GM12872 (cell line): ENCODE measurements at regions not wholly inside any gene's neighbourhood (a gene's known extent, or its start where the extent isn't known, plus 50 kb on each side); places are given as distances from the start of the nearest gene placed in this dataset.

ENCODE experiments used
- TF ChIP-seq, protein P1 (sequence below): IDR thresholded peaks from 3 replicates; pipeline ENCODE4 v1.5.1; 2011; ENCODE audit warnings: low read depth, mild to moderate bottlenecking, low read length, moderate library complexity; ENCODE audit not compliant: insufficient read depth

DNA sequence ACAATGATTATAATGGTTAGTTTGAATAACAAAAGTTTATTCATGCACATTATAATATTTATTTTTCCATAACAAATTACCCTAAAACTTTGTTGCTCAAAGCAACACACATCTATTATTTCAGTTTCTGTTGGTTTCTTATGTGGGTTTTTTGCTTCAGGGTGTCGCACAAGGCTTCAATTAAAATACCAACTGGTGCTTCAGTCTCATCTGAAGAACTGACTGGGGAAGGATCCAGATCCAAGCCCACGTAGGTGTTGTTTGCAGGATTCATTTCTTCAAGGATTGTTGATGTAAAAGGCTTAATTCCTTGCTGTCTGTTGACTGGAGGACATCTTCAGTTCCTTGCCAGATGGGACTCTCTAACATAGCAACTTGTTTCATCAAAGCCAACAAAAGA is 747.2 kb upstream of the PCDH20 start:
- TF ChIP-seq, protein P1, sequence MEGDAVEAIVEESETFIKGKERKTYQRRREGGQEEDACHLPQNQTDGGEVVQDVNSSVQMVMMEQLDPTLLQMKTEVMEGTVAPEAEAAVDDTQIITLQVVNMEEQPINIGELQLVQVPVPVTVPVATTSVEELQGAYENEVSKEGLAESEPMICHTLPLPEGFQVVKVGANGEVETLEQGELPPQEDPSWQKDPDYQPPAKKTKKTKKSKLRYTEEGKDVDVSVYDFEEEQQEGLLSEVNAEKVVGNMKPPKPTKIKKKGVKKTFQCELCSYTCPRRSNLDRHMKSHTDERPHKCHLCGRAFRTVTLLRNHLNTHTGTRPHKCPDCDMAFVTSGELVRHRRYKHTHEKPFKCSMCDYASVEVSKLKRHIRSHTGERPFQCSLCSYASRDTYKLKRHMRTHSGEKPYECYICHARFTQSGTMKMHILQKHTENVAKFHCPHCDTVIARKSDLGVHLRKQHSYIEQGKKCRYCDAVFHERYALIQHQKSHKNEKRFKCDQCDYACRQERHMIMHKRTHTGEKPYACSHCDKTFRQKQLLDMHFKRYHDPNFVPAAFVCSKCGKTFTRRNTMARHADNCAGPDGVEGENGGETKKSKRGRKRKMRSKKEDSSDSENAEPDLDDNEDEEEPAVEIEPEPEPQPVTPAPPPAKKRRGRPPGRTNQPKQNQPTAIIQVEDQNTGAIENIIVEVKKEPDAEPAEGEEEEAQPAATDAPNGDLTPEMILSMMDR: no peak

DNA sequence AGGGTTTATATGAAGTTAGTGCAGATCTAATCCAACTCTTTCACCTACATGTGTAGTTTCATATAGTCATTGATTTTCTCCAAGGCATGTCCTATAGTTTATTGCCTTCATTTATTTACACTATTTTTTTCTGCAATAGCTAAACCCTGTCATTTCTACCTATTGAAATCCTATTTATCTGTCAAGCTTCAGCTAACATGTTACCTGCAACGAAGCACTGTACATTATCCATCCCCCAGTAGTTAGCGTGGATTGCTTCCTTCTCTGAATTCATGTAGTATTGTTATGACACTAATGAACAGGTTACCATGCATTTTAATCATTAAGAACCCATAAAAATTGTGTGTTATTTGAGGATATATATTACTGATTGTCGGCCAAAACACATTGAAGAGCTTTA is 742.9 kb upstream of the PCDH20 start:
- TF ChIP-seq, protein P1: no peak

DNA sequence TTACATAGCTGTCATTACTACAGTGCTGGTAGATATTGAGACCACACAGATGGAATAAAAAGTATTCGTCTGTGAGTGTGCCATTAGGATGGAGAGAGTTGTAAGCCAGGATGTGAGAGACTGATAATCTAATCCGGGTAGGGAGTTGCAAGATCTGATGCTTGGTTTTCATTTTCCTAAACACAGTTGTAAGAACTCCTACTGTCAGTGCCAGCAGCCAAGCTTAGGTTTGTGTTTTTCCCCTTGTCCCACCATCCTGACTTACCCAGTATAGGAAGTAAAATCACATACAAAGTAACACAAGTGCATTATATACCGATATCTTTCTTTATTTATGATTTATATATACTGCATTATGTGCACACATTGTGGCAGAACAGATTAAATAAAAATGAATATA is 726.4 kb upstream of the PCDH20 start:
- TF ChIP-seq, protein P1: no peak

DNA sequence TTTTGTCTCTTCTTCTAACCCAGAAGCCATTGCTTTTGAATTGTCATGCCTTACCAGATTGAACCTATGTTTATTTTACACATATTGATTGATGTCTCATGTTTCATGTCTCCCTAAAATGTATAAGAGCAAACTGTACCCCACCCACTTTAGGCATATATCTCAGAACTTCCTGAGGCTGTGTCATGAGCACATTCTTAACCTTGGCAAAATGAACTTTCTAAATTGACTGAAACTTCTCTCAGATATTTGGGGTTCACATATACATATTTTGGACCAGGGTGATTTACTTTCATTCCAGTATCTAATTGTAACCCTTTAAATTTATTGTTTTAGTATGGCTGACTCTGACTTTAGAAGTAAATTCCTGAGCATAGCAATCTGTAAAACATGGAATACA is 723.9 kb upstream of the PCDH20 start:
- TF ChIP-seq, protein P1: no peak

DNA sequence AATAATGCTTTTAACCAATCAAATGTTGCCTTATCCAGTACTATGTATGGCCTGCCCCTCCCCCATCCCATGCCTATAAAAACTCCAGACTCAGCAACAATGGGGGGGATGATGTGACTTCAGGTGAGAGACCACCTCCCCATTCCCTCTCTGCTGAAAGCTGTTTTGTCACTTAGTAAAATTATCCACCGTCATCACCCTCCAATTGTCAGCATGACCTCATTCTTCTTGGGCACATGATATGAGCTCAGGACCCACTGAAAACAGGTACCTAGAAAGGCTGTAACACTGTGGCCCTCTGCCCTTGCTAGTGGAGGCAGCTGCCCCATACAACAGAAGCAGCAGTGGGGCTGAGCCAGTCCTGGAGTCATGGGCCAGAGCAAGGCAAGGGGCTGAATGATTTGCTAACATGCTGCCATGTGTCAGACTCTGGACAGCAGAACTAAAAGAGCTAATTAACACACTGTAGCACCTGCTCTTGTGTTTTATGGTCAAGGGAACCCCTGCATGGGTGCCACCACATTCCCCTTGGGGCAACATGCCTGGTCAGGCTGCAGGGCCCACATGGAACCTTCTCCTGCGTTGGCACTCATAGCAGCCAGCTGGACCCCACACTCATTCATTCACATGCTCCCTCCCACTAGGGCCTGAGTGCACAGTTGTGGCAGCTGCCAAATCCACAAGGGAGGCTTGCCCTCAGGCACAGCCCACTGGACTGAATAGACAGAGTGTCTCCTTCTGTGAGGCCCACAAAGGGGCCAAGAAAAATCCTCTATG is 722.2 kb upstream of the PCDH20 start:
- TF ChIP-seq, protein P1: no peak

DNA sequence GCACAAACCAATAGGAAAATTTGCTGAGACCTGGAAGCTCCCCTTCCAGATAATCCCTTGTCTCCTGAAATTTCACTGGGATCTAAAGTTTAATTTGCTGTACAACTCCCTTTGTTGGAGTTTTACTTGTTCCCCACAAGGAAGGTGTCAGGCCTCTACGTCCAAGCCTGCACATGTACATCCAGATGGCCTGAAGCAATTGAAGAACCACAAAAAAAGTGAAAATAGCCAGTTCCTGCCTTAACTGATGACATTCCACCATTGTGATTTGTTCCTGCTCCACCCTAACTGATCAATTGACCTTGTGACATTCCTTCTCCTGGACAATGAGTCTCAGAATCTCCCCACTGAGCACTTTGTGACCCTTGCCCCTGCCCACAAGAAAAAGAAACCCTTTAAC is 716.0 kb upstream of the PCDH20 start:
- TF ChIP-seq, protein P1: no peak

DNA sequence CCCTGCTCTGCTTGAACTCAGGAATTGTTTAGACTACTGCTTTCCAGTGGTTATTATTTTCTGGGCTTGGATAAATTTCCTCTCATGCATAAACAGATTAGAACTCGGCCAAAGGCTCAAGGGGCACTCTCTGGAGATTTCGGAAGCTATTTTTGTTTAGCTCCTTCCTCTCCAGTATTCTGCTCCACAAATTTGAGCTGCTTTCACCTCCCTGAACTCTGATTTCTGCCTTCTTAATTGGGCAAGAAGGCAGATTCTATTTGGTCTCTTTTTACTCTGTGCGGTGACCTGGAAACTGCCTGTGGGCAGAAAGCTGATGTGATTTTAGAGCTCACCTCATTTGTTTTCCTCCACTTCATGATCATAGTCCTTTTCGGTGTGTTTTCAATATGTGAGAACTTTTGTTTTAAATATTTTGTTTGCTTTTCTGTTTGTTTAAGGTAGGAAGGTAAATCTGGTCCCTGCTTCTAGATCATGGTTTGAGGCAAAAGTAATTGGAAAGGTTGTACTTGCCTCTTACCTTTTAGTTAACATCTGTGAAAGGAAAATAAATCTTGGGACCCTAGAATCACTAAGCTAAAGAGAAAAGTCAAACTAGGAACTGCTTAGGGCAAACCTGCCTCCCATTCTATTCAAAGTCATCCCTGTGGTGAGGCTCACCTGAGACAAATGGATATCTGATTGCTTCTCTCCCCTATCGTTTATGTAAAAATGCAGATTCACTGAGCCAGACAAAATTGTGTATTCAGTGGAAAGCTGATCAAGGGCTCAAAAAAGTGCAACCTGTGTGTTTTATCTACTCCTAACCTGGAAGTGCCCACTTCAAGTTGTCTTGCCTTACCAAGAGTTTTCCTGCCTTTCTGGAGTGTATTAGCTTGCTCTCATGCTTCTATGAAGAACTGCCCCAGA is 714.7 kb upstream of the PCDH20 start:
- TF ChIP-seq, protein P1: no peak
